NCI-H187 treated with DMSO at 0.1 percent for 48 hours (cell line): ENCODE measurements at regions not wholly inside any gene's neighbourhood (a gene's known extent, or its start where the extent isn't known, plus 50 kb on each side); places are given as distances from the start of the nearest gene placed in this dataset.

ENCODE experiments used
- DNase-seq: peaks from one replicate; lab custom pipeline; 2025; lab: John Stamatoyannopoulos, UW

GRCh38 chr6:104207635-104208034 is 652.1 kb downstream of the HACE1 start:
- DNase-seq = no peak

- DNase-seq = no peak
Measured at GRCh38 chr6:104201557-104201956, 658.2 kb downstream of the HACE1 start.

GRCh38 chr6:104187616-104188015 is 672.1 kb downstream of the HACE1 start:
- DNase-seq = no peak

- no peak for DNase-seq
Measured at GRCh38 chr6:104186831-104187230, 672.9 kb downstream of the HACE1 start.

- no peak for DNase-seq
Measured at GRCh38 chr6:104183816-104184435, 675.8 kb downstream of the HACE1 start.

- DNase-seq = no peak
Measured at GRCh38 chr6:104182811-104183210, 676.9 kb downstream of the HACE1 start.

- DNase-seq = no peak
Measured at GRCh38 chr6:104173668-104174067, 686.1 kb downstream of the HACE1 start.

- DNase-seq = no peak
Measured at GRCh38 chr6:104170401-104170800, 689.3 kb downstream of the HACE1 start.

GRCh38 chr6:104166055-104166668 is 693.6 kb downstream of the HACE1 start:
- no peak for DNase-seq

GRCh38 chr6:104162036-104162669 is 697.6 kb downstream of the HACE1 start:
- DNase-seq = no peak

GRCh38 chr6:104159045-104159618 is 700.6 kb downstream of the HACE1 start:
- DNase-seq = no peak

- DNase-seq = no peak
Measured at GRCh38 chr6:104143757-104144156, 716.0 kb downstream of the HACE1 start.

GRCh38 chr6:104134876-104135275 is 724.8 kb downstream of the HACE1 start:
- DNase-seq = no peak

- no peak for DNase-seq
Measured at GRCh38 chr6:104130343-104130742, 729.4 kb downstream of the HACE1 start.

GRCh38 chr6:104126315-104127005 is 733.3 kb downstream of the HACE1 start:
- no peak for DNase-seq

GRCh38 chr6:104123227-104123626 is 736.5 kb downstream of the HACE1 start:
- DNase-seq = no peak

GRCh38 chr6:104118274-104118673 is 741.4 kb downstream of the HACE1 start:
- DNase-seq = no peak

- DNase-seq = no peak
Measured at GRCh38 chr6:104109806-104110205, 749.9 kb downstream of the HACE1 start.

- no peak for DNase-seq
Measured at GRCh38 chr6:104108634-104109033, 751.1 kb downstream of the HACE1 start.

- DNase-seq = peak; percentile 54
Measured at GRCh38 chr6:104095661-104096416, 763.9 kb downstream of the HACE1 start.

- DNase-seq = no peak
Measured at GRCh38 chr6:104087765-104088164, 772.0 kb downstream of the HACE1 start.

GRCh38 chr6:104068281-104068680 is 791.4 kb downstream of the HACE1 start:
- DNase-seq = no peak
